GM12878 (cell line): ENCODE measurements at regions not wholly inside any gene's neighbourhood (a gene's known extent, or its start where the extent isn't known, plus 50 kb on each side); places are given as distances from the start of the nearest gene placed in this dataset.

ENCODE experiments used
- ATAC-seq: fragments of 200-7000 bp; cut with Tn5 transposase; 3 replicates; pipeline ENCODE4 v1.9.1; 2020; ENCODE audit warnings: mild to moderate bottlenecking, moderate library complexity
- BruUV-seq: library from RNA; stranded (reverse); fragments of 400-500 nt; replicated peaks from 2 replicates; lab custom pipeline; 2021; lab: Mats Ljungman, UMichigan
- CTCF ChIA-PET: fragments of 300-600 bp; sonication (Branson Sonifier 250); formaldehyde crosslinking; extraction: SDS; loops from one replicate; lab custom pipeline; 2021; ENCODE audit warnings: inconsistent platforms; lab: Yijun Ruan, JAX
- POLR2A ChIA-PET: fragments of 350-600 bp; formaldehyde crosslinking; extraction: SDS; loops from one replicate; lab custom pipeline; 2021; ENCODE audit warnings: inconsistent platforms; lab: Charles Lee
- RAD21 ChIA-PET: fragments of 300-600 bp; sonication (Branson Sonifier 250); formaldehyde crosslinking; loops from one replicate; lab custom pipeline; 2023; ENCODE audit warnings: antibody characterized with exemption; ENCODE audit not compliant: unreplicated experiment; lab: Charles Lee
- SMC1A ChIA-PET: fragments of 300-600 bp; sonication (Branson Sonifier 250); formaldehyde crosslinking; loops from one replicate; lab custom pipeline; 2023; ENCODE audit not compliant: unreplicated experiment, uncharacterized antibody; lab: Charles Lee
- DNase-seq: peaks from one replicate; pipeline ENCODE4 v3.0.0-alpha.2; 2011; ENCODE audit warnings: low read depth, low spot score
- FAIRE-seq: peaks from 3 replicates; lab custom pipeline; 2011; peaks lifted over from hg19 to GRCh38; lab: Jason Lieb, UNC
- H2AFZ ChIP-seq: 2 replicates; pipeline ENCODE4 v1.6.0; 2011; ENCODE audit warnings: low read depth, low read length, control low read depth; ENCODE audit not compliant: control insufficient read depth
- H3K27ac ChIP-seq: 2 replicates; pipeline ENCODE4 v1.5.1; 2011; ENCODE audit warnings: control low read depth; ENCODE audit not compliant: control insufficient read depth, insufficient read depth
- H3K27me3 ChIP-seq, 2 experiments: replicated peaks in 1 of 2; 2 replicates each; pipeline versions ENCODE4 v1.6.0 to v1.6.1; 2011; ENCODE audit warnings: low read length in 1 of 2; ENCODE audit not compliant: control insufficient read depth in 2 of 2, insufficient read depth in 2 of 2
- H3K36me3 ChIP-seq, 2 experiments: 2 replicates each; pipeline ENCODE4 v1.5.1; 2011; ENCODE audit warnings: low read length in 1 of 2; ENCODE audit not compliant: control insufficient read depth in 2 of 2, insufficient read depth in 2 of 2
- H3K4me1 ChIP-seq: 2 replicates; pipeline ENCODE4 v1.6.1; 2011; ENCODE audit warnings: mild to moderate bottlenecking, low read length, moderate library complexity, mixed read lengths; ENCODE audit not compliant: control insufficient read depth, insufficient read depth
- H3K4me2 ChIP-seq: 2 replicates; pipeline ENCODE4 v1.6.0; 2011; ENCODE audit warnings: control low read depth; ENCODE audit not compliant: control insufficient read depth, insufficient read depth
- H3K4me3 ChIP-seq: fragments of 200-600 bp; sonication (generic); 2 replicates; pipeline ENCODE4 v1.5.1; 2016
- H3K79me2 ChIP-seq: 2 replicates; pipeline ENCODE4 v1.6.0; 2011; ENCODE audit warnings: low read length; ENCODE audit not compliant: control insufficient read depth, insufficient read depth
- H3K9ac ChIP-seq: 2 replicates; pipeline ENCODE4 v1.8.0; 2011; ENCODE audit warnings: low read length, control low read depth, mixed read lengths; ENCODE audit not compliant: control insufficient read depth, insufficient read depth
- H3K9me3 ChIP-seq: replicated peaks from 3 replicates; pipeline ENCODE4 v1.5.1; 2011; ENCODE audit warnings: mild to moderate bottlenecking, low read length; ENCODE audit not compliant: control insufficient read depth, insufficient read depth
- H4K20me1 ChIP-seq: 2 replicates; pipeline ENCODE4 v1.6.0; 2011; ENCODE audit not compliant: control insufficient read depth, insufficient read depth
- CBX3 ChIP-seq: fragments of 200-600 bp; sonication (generic); IDR thresholded peaks from 2 replicates; pipeline ENCODE4 v1.6.1; 2016; ENCODE audit warnings: low read depth, borderline replicate concordance
- EZH2 ChIP-seq: IDR thresholded peaks from 2 replicates; pipeline ENCODE4 v1.6.1; 2012; ENCODE audit warnings: low read depth, mild to moderate bottlenecking, control low read depth, inconsistent platforms, low read length, borderline replicate concordance; ENCODE audit not compliant: control insufficient read depth
- LARP7 ChIP-seq: fragments of 450-650 bp; IDR thresholded peaks from 2 replicates; pipeline ENCODE4 v1.6.1; 2017; ENCODE audit warnings: mild to moderate bottlenecking
- PKNOX1 ChIP-seq: fragments of 450-650 bp; IDR thresholded peaks from 2 replicates; pipeline ENCODE4 v1.6.1; 2016; ENCODE audit warnings: mild to moderate bottlenecking
- PML ChIP-seq: IDR thresholded peaks from 2 replicates; pipeline ENCODE4 v1.6.1; 2012; ENCODE audit warnings: low read length, inconsistent platforms
- SPI1 ChIP-seq: IDR thresholded peaks from 2 replicates; pipeline ENCODE4 v1.6.1; 2011; ENCODE audit warnings: low read depth, mild to moderate bottlenecking, low read length, moderate library complexity, borderline replicate concordance; ENCODE audit not compliant: insufficient read depth
- WGBS: methylation state at CpG from one replicate; pipeline ENCODE4 v1.1.6; 2016; ENCODE audit warnings: low lambda C conversion rate; ENCODE audit not compliant: insufficient replicate concordance, insufficient coverage; ENCODE audit errors: missing lambda C conversion rate; 5-methylcytosine and 5-hydroxymethylcytosine counted together
- in situ Hi-C: fragments of 300-500 bp; cut with MboI; formaldehyde crosslinking; loops from 9 replicates; pipeline ENCODE4 v1.14.3; 2018; ENCODE audit warnings: mixed read lengths
- intact Hi-C: fragments of 100-400 bp; cut with micrococcal nuclease; formaldehyde crosslinking; loops from one replicate; pipeline ENCODE4 v1.14.2; 2022; ENCODE audit not compliant: unreplicated experiment

GRCh38 chr2:236828820-236829219 is 256.9 kb upstream of the COPS8 start (continued):
- TF ChIP-seq PML, result no peak
- TF ChIP-seq PKNOX1, result no peak
- TF ChIP-seq SPI1, result no peak
- TF ChIP-seq CBX3, result no peak

GRCh38 chr2:236830926-236831325 is 254.8 kb upstream of the COPS8 start:
- POLR2A ChIA-PET, result no interaction called here
- H3K9me3 ChIP-seq, result no peaks in the 10 kb centered on the region; the same call in 2 of the 3 replicates
- H3K9ac ChIP-seq, result no peak overlapping the region
- no peaks in the 10 kb centered on the region for H3K79me2 ChIP-seq
- in situ Hi-C loops (no loop called here), intact Hi-C loops (no loop called here)
- H3K4me3 ChIP-seq, result no peak overlapping the region
- FAIRE-seq (no peak), DNase-seq (no peak), ATAC-seq (no peak)
- SMC1A ChIA-PET, result no interaction called here
- no TSS peak for BruUV-seq
- RAD21 ChIA-PET, result no interaction called here
- no peaks in the 10 kb centered on the region; a peak in 1 of 4 replicates for H3K27me3 ChIP-seq
- TF ChIP-seq EZH2 (no peak), LARP7 (no peak)
- H3K27ac ChIP-seq, result no peak overlapping the region
- WGBS, result 7% methylated on average over 3 of the region's 3 CpGs
- no peaks in the 10 kb centered on the region for H3K36me3 ChIP-seq
- CTCF ChIA-PET, result no interaction called here
- no peaks in the 10 kb centered on the region for H3K4me1 ChIP-seq
- H2AFZ ChIP-seq, result no peak overlapping the region
- H4K20me1 ChIP-seq, result no peaks in the 10 kb centered on the region
- no peak overlapping the region for H3K4me2 ChIP-seq
